Astrocyte (in vitro differentiated cells and primary cell): ENCODE measurements at regions not wholly inside any gene's neighbourhood (a gene's known extent, or its start where the extent isn't known, plus 50 kb on each side); places are given as distances from the start of the nearest gene placed in this dataset.

Experiments
- EZH2 ChIP-seq: IDR thresholded peaks from 2 replicates; pipeline ENCODE4 v1.6.1; 2012; ENCODE audit warnings: mild to moderate bottlenecking, low read length, inconsistent platforms; ENCODE audit not compliant: insufficient read depth
- TF ChIP-seq, protein P1 (sequence below): IDR thresholded peaks from 2 replicates; pipeline ENCODE4 v1.5.1; 2011; ENCODE audit warnings: low read depth, mild to moderate bottlenecking, inconsistent platforms, low read length, moderate library complexity; ENCODE audit not compliant: insufficient read depth

DNA sequence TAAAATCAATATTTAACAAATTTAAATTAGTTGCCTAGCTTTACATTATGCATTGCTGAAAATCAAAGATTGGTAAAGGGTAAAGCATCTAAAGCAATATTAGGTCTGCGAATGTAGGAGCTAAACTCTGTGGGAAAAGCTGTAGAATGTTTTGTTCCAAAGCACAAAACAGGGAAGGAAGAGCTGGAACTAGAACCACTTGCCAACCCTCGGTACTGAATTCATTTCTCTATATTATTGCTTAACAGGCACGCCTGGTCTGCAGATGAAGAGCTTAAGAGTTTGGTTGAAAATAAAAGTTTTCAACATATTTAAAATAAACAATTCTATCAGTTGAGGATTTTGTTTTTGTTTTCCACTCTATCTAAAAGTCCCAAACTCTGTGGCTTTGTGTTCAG is 1252.8 kb upstream of the SEL1L start:
- TF ChIP-seq, protein P1, sequence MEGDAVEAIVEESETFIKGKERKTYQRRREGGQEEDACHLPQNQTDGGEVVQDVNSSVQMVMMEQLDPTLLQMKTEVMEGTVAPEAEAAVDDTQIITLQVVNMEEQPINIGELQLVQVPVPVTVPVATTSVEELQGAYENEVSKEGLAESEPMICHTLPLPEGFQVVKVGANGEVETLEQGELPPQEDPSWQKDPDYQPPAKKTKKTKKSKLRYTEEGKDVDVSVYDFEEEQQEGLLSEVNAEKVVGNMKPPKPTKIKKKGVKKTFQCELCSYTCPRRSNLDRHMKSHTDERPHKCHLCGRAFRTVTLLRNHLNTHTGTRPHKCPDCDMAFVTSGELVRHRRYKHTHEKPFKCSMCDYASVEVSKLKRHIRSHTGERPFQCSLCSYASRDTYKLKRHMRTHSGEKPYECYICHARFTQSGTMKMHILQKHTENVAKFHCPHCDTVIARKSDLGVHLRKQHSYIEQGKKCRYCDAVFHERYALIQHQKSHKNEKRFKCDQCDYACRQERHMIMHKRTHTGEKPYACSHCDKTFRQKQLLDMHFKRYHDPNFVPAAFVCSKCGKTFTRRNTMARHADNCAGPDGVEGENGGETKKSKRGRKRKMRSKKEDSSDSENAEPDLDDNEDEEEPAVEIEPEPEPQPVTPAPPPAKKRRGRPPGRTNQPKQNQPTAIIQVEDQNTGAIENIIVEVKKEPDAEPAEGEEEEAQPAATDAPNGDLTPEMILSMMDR = no peak
- no peak for TF ChIP-seq EZH2
